ENCODE measurements at regions not wholly inside any gene's neighbourhood (a gene's known extent, or its start where the extent isn't known, plus 50 kb on each side); places are given as distances from the start of the nearest gene placed in this dataset.
"Not testable (repeated sequence)": the region's sequence is repeated elsewhere in the genome, so short reads cannot be mapped to it uniquely, and the experiment has no call there.

DNA sequence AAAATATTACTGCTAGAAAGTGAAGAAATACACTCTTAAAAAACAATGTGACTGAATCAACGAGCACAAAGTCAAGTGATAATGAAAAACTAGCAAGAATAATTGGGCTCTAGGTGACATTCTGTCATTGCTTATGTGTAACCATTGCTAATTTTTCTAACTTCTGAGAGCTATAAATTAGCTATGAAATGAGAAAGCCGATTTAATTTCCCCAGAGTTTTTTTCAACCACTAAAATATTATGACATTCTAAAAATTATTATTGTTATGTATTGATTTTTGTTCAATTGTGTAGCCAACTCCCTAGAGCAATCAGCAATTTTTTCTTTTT is 458.6 kb upstream of the ATXN8OS start:
- no peaks in the 10 kb centered on the region for H3K27me3 Mint-ChIP-seq

GRCh38 chr13:69648340-69649062 is 459.1 kb upstream of the ATXN8OS start:
- no peak overlapping the region for H3K4me3 Mint-ChIP-seq
- peaks cover 12% of the 10 kb centered on the region for H3K9me3 Mint-ChIP-seq

More for the DNA sequence above, 458.6 kb upstream of the ATXN8OS start:
- DNase-seq, result no peak
- Mint-ChIP-seq H3K4me1 (no peaks in the 10 kb centered on the region), H3K36me3 (no peaks in the 10 kb centered on the region), H3K9me3 (peaks cover 12% of the 10 kb centered on the region), H3K27ac (no peak overlapping the region), H3K4me3 (no peak overlapping the region)

DNA sequence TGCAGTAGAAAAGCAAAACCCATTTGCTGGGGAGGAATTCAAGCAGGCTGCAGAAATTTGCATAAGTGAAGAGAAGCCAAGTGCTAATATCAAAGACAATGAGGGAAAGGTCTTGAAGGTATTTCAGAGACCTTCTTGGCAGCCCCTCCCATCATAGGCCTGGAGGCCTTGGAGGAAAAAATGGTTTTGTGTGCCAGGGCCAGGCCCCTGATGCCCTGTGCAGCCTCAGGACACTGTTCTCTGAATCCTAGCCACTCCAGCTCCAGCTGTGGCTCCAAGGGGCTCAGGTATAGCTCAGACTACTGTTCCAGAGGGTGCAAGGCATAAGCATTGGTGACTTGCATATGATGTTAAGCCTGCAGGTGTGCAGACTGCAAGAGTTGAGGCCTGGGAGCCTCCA is 463.2 kb upstream of the ATXN8OS start:
- no peak overlapping the region for H3K27ac Mint-ChIP-seq

More at GRCh38 chr13:69648340-69649062, 459.1 kb upstream of the ATXN8OS start:
- H3K27ac Mint-ChIP-seq, result no peak overlapping the region
- H3K36me3 Mint-ChIP-seq, result no peaks in the 10 kb centered on the region
- H3K4me1 Mint-ChIP-seq, result no peaks in the 10 kb centered on the region
- no peak for DNase-seq
- H3K27me3 Mint-ChIP-seq, result no peaks in the 10 kb centered on the region

DNA sequence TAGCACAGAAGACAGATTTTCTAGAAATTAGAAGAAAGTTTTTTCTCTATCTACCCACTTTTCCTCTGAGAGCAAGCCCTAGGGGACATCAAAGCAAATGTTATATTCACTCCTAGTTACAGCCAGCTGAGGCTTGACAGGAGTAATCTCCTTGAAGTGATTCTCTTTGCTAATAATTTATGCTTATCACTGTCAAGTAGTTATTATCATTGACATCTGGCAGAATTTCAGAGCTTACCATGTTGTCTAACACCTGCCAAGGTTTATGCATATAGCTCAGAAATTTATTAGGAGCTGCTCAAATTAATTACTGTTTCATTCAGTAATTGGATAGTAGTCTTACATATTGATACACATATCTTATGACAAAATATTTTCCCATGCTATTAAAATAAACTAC is 465.9 kb upstream of the ATXN8OS start:
- no peak overlapping the region for H3K4me3 Mint-ChIP-seq
- H3K27me3 Mint-ChIP-seq, result no peaks in the 10 kb centered on the region
- no peaks in the 10 kb centered on the region for H3K4me1 Mint-ChIP-seq
- DNase-seq, result no peak
- no peak overlapping the region for H3K27ac Mint-ChIP-seq
- H3K9me3 Mint-ChIP-seq, result peaks cover 8% of the 10 kb centered on the region
- no peaks in the 10 kb centered on the region for H3K36me3 Mint-ChIP-seq

More for the DNA sequence above, 463.2 kb upstream of the ATXN8OS start:
- Mint-ChIP-seq H3K4me1 (no peaks in the 10 kb centered on the region), H3K4me3 (no peak overlapping the region), H3K9me3 (peaks cover 5% of the 10 kb centered on the region), H3K27me3 (no peaks in the 10 kb centered on the region), H3K36me3 (no peaks in the 10 kb centered on the region)
- DNase-seq, result no peak

- peaks cover 4% of the 10 kb centered on the region for H3K9me3 Mint-ChIP-seq
- H3K27me3 Mint-ChIP-seq, result no peaks in the 10 kb centered on the region
- H3K4me1 Mint-ChIP-seq, result no peaks in the 10 kb centered on the region
These were observed 474.6 kb upstream of the ATXN8OS start for GRCh38 chr13:69633044-69633443.

DNA sequence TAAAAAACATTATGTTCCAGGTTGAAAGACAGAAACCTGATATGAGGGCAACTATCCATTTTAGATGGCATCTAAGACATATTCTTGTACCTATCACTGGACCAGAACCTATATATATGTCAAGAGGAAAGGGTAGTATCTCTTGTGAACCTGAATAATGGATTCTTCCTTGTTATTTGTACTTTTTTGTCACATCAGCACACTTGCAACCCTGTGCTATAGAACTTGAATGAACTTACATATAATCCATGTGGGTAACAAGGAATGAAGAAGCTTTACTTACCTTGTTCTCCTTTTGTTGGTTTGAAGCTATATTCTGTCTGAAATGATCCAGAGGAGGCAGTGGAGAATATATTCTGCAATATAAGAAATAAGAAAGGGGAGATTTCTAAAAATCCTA is 483.7 kb upstream of the ATXN8OS start:
- Mint-ChIP-seq H3K4me1 (no peaks in the 10 kb centered on the region), H3K4me3 (no peak overlapping the region), H3K9me3 (peaks cover 5% of the 10 kb centered on the region), H3K36me3 (no peaks in the 10 kb centered on the region), H3K27me3 (no peaks in the 10 kb centered on the region), H3K27ac (no peak overlapping the region)
- DNase-seq, result no peak

More at GRCh38 chr13:69633044-69633443, 474.6 kb upstream of the ATXN8OS start:
- no peak for DNase-seq
- Mint-ChIP-seq H3K27ac (no peak overlapping the region), H3K36me3 (no peaks in the 10 kb centered on the region), H3K4me3 (no peak overlapping the region)

GRCh38 chr13:69619651-69620050 is 488.0 kb upstream of the ATXN8OS start:
- no peaks in the 10 kb centered on the region for H3K36me3 Mint-ChIP-seq
- no peak overlapping the region for H3K27ac Mint-ChIP-seq
- H3K27me3 Mint-ChIP-seq, result no peaks in the 10 kb centered on the region
- no peak for DNase-seq
- peaks cover 7% of the 10 kb centered on the region for H3K9me3 Mint-ChIP-seq
- no peaks in the 10 kb centered on the region for H3K4me1 Mint-ChIP-seq
- no peak overlapping the region for H3K4me3 Mint-ChIP-seq

- H3K27me3 Mint-ChIP-seq, result no peaks in the 10 kb centered on the region
- no peaks in the 10 kb centered on the region for H3K4me1 Mint-ChIP-seq
- DNase-seq, result no peak
- peaks cover 10% of the 10 kb centered on the region for H3K9me3 Mint-ChIP-seq
- H3K4me3 Mint-ChIP-seq, result no peak overlapping the region
- no peak overlapping the region for H3K27ac Mint-ChIP-seq
- no peaks in the 10 kb centered on the region for H3K36me3 Mint-ChIP-seq
These were observed 488.8 kb upstream of the ATXN8OS start for GRCh38 chr13:69618838-69619237.

GRCh38 chr13:69618393-69618792 is 489.2 kb upstream of the ATXN8OS start:
- no peak for DNase-seq
- Mint-ChIP-seq H3K4me3 (no peak overlapping the region), H3K4me1 (no peaks in the 10 kb centered on the region), H3K27me3 (no peaks in the 10 kb centered on the region), H3K27ac (no peak overlapping the region), H3K36me3 (no peaks in the 10 kb centered on the region), H3K9me3 (peaks cover 10% of the 10 kb centered on the region)

- DNase-seq, result no peak
- Mint-ChIP-seq H3K4me3 (no peak overlapping the region), H3K4me1 (no peaks in the 10 kb centered on the region), H3K36me3 (no peaks in the 10 kb centered on the region), H3K27ac (no peak overlapping the region), H3K9me3 (peaks cover 10% of the 10 kb centered on the region), H3K27me3 (no peaks in the 10 kb centered on the region)
These were observed 490.0 kb upstream of the ATXN8OS start for GRCh38 chr13:69617587-69617986.

DNA sequence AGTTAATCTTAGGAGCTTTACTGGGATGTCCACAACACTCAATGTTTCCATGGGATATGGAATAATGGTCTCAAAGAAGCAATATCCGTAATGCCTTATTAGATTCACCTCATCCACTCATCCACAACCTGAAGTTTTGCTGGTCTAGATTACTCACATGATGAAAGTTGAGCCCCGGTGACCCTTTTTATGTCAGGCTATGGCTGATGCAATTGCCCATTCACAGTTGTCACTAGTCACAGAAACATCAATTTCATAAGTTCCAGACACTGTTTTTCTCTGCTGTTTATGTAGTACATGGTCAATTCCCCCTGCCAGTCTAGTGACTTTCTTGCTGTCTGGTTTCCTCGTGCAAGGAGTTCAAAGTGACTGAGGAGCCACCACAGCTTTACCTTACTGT is 491.2 kb upstream of the ATXN8OS start:
- Mint-ChIP-seq H3K9me3 (peaks cover 14% of the 10 kb centered on the region), H3K36me3 (no peaks in the 10 kb centered on the region), H3K4me1 (no peaks in the 10 kb centered on the region), H3K27ac (no peak overlapping the region), H3K4me3 (no peak overlapping the region), H3K27me3 (no peaks in the 10 kb centered on the region)
- DNase-seq, result no peak

DNA sequence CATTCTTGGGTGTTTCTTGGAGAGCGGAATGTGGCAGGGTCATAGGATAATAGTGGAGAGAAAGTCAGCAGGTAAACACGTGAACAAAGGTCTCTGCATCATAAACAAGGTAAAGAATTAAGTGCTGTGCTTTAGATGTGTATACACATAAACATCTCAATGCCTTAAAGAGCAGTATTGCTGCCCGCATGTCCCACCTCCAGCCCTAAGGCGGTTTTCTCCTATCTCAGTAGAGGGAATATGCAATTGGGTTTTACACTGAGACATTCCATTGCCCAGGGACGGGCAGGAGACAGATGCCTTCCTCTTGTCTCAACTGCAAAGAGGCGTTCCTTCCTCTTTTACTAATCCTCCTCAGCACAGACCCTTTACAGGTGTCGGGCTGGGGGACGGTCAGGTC is 492.6 kb upstream of the ATXN8OS start:
- DNase-seq, H3K4me3 Mint-ChIP-seq, H3K36me3 Mint-ChIP-seq, H3K27ac Mint-ChIP-seq, H3K4me1 Mint-ChIP-seq, H3K27me3 Mint-ChIP-seq: not testable (repeated sequence)
- H3K9me3 Mint-ChIP-seq, result peaks cover 14% of the 10 kb centered on the region

DNA sequence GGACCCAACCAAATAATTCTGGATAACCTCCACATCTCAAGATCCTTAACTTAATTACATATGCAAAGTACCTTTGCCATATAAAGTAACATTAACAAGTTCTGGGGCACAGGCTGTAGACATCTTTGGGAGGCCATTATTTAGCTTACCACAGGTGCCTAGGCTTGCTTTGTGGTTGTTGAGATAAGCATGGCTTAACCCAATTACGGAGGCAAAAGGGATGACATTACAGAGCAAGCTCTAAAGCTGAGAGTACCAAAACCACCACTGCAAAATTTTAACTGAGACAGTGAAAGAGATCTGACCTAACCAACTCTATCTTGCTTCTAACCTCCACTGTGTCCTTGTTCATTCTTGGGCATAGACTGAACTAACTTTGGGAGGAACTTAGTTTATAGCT is 502.9 kb upstream of the ATXN8OS start:
- H3K36me3 Mint-ChIP-seq, result no peaks in the 10 kb centered on the region
- H3K27me3 Mint-ChIP-seq, result no peaks in the 10 kb centered on the region
- no peaks in the 10 kb centered on the region for H3K4me1 Mint-ChIP-seq
- H3K9me3 Mint-ChIP-seq, result peaks cover 4% of the 10 kb centered on the region
- no peak overlapping the region for H3K27ac Mint-ChIP-seq
- DNase-seq, result no peak
- H3K4me3 Mint-ChIP-seq, result no peak overlapping the region

GRCh38 chr13:69603144-69603853 is 504.3 kb upstream of the ATXN8OS start:
- DNase-seq, result no peak
- Mint-ChIP-seq H3K27ac (no peak overlapping the region), H3K4me1 (no peaks in the 10 kb centered on the region), H3K27me3 (no peaks in the 10 kb centered on the region), H3K9me3 (peaks cover 4% of the 10 kb centered on the region), H3K4me3 (no peak overlapping the region), H3K36me3 (no peaks in the 10 kb centered on the region)

- Mint-ChIP-seq H3K4me3 (no peak overlapping the region), H3K36me3 (no peaks in the 10 kb centered on the region), H3K9me3 (peaks cover 7% of the 10 kb centered on the region), H3K27ac (no peak overlapping the region), H3K4me1 (no peaks in the 10 kb centered on the region), H3K27me3 (no peaks in the 10 kb centered on the region)
- no peak for DNase-seq
These were observed 506.0 kb upstream of the ATXN8OS start for GRCh38 chr13:69601661-69602060.

GRCh38 chr13:69600811-69601210 is 506.8 kb upstream of the ATXN8OS start:
- H3K4me3 Mint-ChIP-seq, result no peak overlapping the region
- no peak overlapping the region for H3K27ac Mint-ChIP-seq
- peaks cover 7% of the 10 kb centered on the region for H3K9me3 Mint-ChIP-seq
- no peaks in the 10 kb centered on the region for H3K36me3 Mint-ChIP-seq
- DNase-seq, result no peak
- H3K27me3 Mint-ChIP-seq, result no peaks in the 10 kb centered on the region
- H3K4me1 Mint-ChIP-seq, result no peaks in the 10 kb centered on the region

Measured in activated naive CD8-positive, alpha-beta T cell treated with anti-CD3 and anti-CD28 coated beads for 36 hours (primary cell).